Kidney epithelial cell (primary cell): ENCODE measurements at regions not wholly inside any gene's neighbourhood (a gene's known extent, or its start where the extent isn't known, plus 50 kb on each side); places are given as distances from the start of the nearest gene placed in this dataset.

ENCODE experiments used
- DNase-seq: peaks from one replicate; pipeline ENCODE4 v3.0.0-alpha.2; 2010; ENCODE audit warnings: low read depth
- H3K27me3 ChIP-seq: 2 replicates; pipeline ENCODE4 v1.6.0; 2011; ENCODE audit warnings: low read length; ENCODE audit not compliant: control insufficient read depth, insufficient read depth
- H3K36me3 ChIP-seq: 2 replicates; pipeline ENCODE4 v1.5.1; 2011; ENCODE audit warnings: low read length; ENCODE audit not compliant: control insufficient read depth, insufficient read depth
- H3K4me3 ChIP-seq: 2 replicates; pipeline ENCODE4 v1.5.1; 2011; ENCODE audit warnings: low read depth, mild to moderate bottlenecking, control low read depth, low read length
- TF ChIP-seq, protein P1 (sequence below): IDR thresholded peaks from 2 replicates; pipeline ENCODE4 v1.5.1; 2011; ENCODE audit warnings: mild to moderate bottlenecking, moderate library complexity, low read length, control low read depth, inconsistent platforms; ENCODE audit not compliant: insufficient read depth, poor library complexity, severe bottlenecking

DNA sequence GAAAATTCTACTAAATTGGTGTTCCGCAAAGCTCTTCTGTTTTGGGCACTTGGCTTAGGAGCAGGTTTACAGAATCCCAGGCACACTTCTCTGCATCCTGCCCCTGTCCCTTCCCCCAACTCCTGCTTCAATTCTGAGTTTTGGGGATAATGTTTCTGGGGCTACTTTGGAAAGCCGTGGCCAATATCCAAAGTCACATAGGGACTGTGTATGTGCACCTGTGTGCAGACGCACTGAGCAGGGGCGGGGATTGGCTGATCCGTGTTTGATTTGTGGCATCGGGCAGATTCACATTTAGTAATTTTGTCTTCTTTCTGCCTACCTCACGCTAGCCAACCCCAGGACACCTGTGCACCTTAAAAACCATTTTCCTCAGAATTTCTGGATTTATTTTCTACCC, 491.9 kb downstream of the SIPA1L2 start:
- H3K27me3 ChIP-seq, result no peaks in the 10 kb centered on the region
- no peaks in the 10 kb centered on the region for H3K36me3 ChIP-seq
- TF ChIP-seq, protein P1, sequence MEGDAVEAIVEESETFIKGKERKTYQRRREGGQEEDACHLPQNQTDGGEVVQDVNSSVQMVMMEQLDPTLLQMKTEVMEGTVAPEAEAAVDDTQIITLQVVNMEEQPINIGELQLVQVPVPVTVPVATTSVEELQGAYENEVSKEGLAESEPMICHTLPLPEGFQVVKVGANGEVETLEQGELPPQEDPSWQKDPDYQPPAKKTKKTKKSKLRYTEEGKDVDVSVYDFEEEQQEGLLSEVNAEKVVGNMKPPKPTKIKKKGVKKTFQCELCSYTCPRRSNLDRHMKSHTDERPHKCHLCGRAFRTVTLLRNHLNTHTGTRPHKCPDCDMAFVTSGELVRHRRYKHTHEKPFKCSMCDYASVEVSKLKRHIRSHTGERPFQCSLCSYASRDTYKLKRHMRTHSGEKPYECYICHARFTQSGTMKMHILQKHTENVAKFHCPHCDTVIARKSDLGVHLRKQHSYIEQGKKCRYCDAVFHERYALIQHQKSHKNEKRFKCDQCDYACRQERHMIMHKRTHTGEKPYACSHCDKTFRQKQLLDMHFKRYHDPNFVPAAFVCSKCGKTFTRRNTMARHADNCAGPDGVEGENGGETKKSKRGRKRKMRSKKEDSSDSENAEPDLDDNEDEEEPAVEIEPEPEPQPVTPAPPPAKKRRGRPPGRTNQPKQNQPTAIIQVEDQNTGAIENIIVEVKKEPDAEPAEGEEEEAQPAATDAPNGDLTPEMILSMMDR, result no peak
- DNase-seq, result no peak
- no peak overlapping the region for H3K4me3 ChIP-seq

DNA sequence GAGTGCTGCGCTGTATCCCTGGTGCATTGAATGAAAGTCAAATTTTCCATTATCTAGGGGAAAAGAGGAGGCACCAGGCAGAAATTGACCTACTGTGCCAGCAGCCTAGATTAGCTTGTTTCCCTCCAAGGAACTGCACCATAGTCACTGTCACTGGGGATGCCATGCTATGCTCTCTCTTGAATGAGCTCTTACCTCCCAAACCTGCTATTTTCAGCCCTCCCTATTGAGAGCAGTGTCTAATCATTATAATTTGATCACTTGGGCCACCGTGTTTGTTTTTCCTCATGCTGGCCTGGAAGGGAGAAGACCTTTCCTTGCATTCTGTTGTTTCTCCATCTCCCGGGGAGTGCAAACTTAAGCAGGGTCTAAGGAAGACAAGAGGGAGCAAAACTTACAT, 492.9 kb downstream of the SIPA1L2 start:
- Histone ChIP-seq H3K36me3 (no peaks in the 10 kb centered on the region), H3K4me3 (no peak overlapping the region), H3K27me3 (no peaks in the 10 kb centered on the region)
- TF ChIP-seq, protein P1, result no peak
- no peak for DNase-seq

DNA sequence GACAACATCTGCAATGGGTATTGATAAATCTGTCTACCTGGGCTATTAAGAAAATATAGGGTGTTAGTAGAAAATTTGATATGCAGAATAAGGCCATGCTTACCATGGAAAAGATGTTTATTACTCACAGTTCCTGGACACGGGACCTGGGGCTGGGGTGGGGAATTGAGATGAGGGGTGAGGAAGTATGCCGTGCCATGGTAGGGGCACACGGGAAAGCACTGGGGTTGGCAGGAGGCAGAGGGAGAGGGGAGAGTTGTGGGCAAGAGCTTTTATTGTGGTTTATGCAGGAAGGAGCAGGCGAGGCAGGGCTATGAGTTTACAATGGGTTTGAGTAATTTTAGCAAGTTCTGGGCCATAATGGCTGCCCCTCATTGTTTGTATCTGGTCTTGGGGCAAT, 493.8 kb downstream of the SIPA1L2 start:
- no peak overlapping the region for H3K4me3 ChIP-seq
- DNase-seq, result no peak
- no peaks in the 10 kb centered on the region for H3K27me3 ChIP-seq
- TF ChIP-seq, protein P1, result no peak
- no peaks in the 10 kb centered on the region for H3K36me3 ChIP-seq

DNA sequence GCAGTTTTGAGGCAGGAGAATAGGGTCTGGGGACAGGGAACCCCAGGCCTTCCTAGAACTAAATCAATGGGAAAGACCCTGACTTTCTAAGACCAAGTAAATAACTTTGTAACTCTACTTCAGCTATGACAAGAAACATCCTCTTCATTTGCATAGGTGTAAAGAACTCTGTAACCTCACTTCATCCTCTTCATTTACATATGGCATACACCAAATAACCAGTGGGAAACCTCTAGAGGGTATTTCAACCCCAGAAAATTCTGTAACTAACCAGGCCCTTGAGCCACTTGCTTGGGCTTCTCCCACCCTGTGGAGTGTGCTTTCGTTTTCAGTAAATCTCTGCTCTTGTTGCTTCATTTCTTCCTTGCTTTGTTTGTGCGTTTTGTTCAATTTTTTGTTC, 495.6 kb downstream of the SIPA1L2 start:
- H3K27me3 ChIP-seq, result no peaks in the 10 kb centered on the region
- TF ChIP-seq, protein P1, result no peak
- no peaks in the 10 kb centered on the region for H3K36me3 ChIP-seq
- no peak overlapping the region for H3K4me3 ChIP-seq
- DNase-seq, result no peak

DNA sequence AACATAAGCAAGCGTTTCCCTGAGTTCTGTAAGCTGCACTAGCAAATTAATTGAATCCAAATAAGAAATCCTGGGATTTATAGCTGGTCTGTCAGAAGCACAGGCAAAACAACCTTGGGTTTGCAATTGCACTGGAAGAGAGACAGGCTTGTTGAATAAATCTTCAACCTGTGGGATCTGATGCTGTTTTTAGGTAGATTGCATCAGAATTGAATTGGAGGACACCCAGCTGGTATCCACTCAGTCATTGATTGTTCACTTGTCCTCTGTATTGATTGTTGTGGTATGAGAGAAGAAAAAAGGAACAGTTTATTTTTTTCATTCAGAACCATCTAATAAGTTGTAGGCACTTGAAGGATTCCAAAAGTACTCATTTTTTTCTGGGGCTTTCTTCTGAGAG, 497.4 kb downstream of the SIPA1L2 start:
- Histone ChIP-seq H3K27me3 (no peaks in the 10 kb centered on the region), H3K4me3 (no peak overlapping the region), H3K36me3 (no peaks in the 10 kb centered on the region)
- DNase-seq, result no peak
- TF ChIP-seq, protein P1, result no peak

DNA sequence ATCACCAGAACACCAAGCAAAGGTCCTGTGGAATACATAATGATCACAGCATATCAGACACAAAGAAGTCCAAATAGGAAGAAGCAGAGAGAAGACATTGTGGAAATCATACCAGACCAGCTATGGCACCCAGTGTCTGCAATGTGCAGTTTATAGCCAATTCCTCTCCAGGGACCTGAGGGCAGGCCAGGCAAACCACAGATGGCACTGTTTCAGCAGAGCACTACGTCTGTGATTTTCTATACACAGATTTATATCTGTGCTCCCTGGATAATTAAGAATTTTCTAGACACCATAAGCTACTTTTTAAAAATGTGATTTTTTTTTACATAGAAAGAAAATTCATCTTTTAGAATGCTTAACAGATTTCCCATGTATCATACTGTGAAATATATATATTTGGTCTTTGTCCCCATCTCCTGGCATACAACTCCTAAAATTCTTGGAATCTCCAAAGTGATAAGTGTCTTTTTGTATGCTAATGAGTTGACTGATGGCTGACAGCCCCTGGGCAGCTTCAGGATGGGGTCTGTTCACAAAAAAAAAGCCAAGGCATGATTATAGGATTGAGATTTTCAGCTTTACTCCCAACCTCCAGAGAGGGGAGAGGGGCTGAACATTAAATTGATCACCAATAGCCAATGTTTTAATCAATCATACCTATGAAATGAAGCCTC, 498.1 kb downstream of the SIPA1L2 start:
- no peaks in the 10 kb centered on the region for H3K36me3 ChIP-seq
- H3K4me3 ChIP-seq, result no peak overlapping the region
- H3K27me3 ChIP-seq, result no peaks in the 10 kb centered on the region
- DNase-seq, result no peak
- TF ChIP-seq, protein P1, result no peak
